ENCODE measurements at regions not wholly inside any gene's neighbourhood (a gene's known extent, or its start where the extent isn't known, plus 50 kb on each side); places are given as distances from the start of the nearest gene placed in this dataset.

DNA sequence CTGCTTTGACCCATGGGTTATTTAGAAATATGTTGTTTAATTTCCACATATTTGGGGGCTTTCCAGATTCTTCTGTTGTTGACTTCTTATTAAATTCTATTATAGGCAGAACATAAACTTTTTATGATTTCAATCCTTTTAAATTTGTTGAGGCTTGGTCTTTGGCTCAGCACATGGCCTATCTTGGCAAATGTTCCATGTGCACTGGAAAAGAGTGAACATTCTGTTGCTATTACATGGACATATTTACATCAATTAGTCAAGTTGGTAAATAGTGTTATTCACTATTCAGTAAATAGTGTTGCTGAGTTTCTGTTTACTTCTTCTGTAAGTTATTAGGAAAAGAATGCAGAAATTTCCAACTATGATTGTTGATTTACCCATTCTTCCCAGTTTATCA lies 75.4 kb downstream of the ETS2 start:
- TF ChIP-seq RAD21 (IDR thresholded peaks at IDR 0.05; ENCODE audit: low read depth) (no peak), TAF1 (IDR thresholded peaks at IDR 0.05; ENCODE audit: low read depth) (no peak), YY1 (IDR thresholded peaks at IDR 0.05; ENCODE audit: low read depth) (no peak), FOXM1 (IDR thresholded peaks at IDR 0.05; ENCODE audit: borderline replicate concordance, low read depth) (no peak)
- TF ChIP-seq, protein P1, sequence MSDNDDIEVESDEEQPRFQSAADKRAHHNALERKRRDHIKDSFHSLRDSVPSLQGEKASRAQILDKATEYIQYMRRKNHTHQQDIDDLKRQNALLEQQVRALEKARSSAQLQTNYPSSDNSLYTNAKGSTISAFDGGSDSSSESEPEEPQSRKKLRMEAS (IDR thresholded peaks at IDR 0.05): no peak

Measured in Ishikawa (cell line).